ENCODE measurements at regions not wholly inside any gene's neighbourhood (a gene's known extent, or its start where the extent isn't known, plus 50 kb on each side); places are given as distances from the start of the nearest gene placed in this dataset.

- Histone ChIP-seq H4K91ac (ENCODE audit: insufficient read depth, low read depth, low read length) (no peak overlapping the region), H3K14ac (replicated peaks; ENCODE audit: low read depth, low read length) (no peak overlapping the region), H2AK9ac (replicated peaks; ENCODE audit: low read depth, low read length, poor library complexity) (no peak overlapping the region), H2BK15ac (ENCODE audit: low read depth, low read length) (no peak overlapping the region), H3K36me3 (ENCODE audit: control insufficient read depth, insufficient read depth, low read length) (no peaks in the 10 kb centered on the region), H3K4me2 (ENCODE audit: low read depth, low read length) (no peak overlapping the region), H3K4me3 (ENCODE audit: insufficient read depth, low read depth, low read length) (no peak overlapping the region), H4K5ac (ENCODE audit: low read depth, low read length) (no peak overlapping the region), H3K9me3 (ENCODE audit: control insufficient read depth, insufficient read depth, low read length) (no peaks in the 10 kb centered on the region), H2AFZ (replicated peaks; ENCODE audit: low read length, poor library complexity) (no peak overlapping the region), H3K18ac (ENCODE audit: low read depth, low read length) (no peak overlapping the region), H2AK5ac (ENCODE audit: low read depth, low read length) (no peak overlapping the region), H3K27ac (ENCODE audit: insufficient read depth, low read length) (no peak overlapping the region), H3K79me1 (ENCODE audit: low read depth in 1 of 2, low read length in 2 of 2) (no peaks in the 10 kb centered on the region), H3K9ac (ENCODE audit: low read depth, low read length) (no peak overlapping the region), H3K4ac (ENCODE audit: low read depth, low read length) (no peak overlapping the region), H2BK20ac (ENCODE audit: low read depth, low read length) (no peak overlapping the region), H3K27me3 (ENCODE audit: control insufficient read depth, insufficient read depth, low read length) (no peaks in the 10 kb centered on the region), H2BK5ac (ENCODE audit: low read depth, low read length, poor library complexity, severe bottlenecking) (no peak overlapping the region), H3K56ac (ENCODE audit: extremely low read depth, insufficient read depth, low read length) (no peak overlapping the region), H2BK120ac (ENCODE audit: low read depth, low read length) (no peak overlapping the region), H3K23ac (ENCODE audit: low read depth, low read length) (no peak overlapping the region), H4K20me1 (ENCODE audit: insufficient read depth, low read length) (no peaks in the 10 kb centered on the region), H3K9me1 (ENCODE audit: insufficient read depth, low read length) (no peaks in the 10 kb centered on the region), H3K4me1 (ENCODE audit: control insufficient read depth, insufficient read depth, low read length) (no peaks in the 10 kb centered on the region), H4K8ac (ENCODE audit: low read depth in 2 of 2, low read length in 2 of 2) (no peak overlapping the region)
- no CpG with 5 or more reads among the region's 4 CpGs for WGBS, 2 experiments (ENCODE audit: extremely low coverage in 2 of 2, insufficient read length in 1 of 2)
- ATAC-seq (ENCODE audit: low read depth) (no peak), DNase-seq (no peak)
- no TSS peak for BruUV-seq (replicated peaks)
- in situ Hi-C loops (cut with MboI; ENCODE audit: low sequenced_read_pairs), result no loop called here
- TF ChIP-seq RFX5 (IDR thresholded peaks at IDR 0.05; ENCODE audit: low read depth, low read length), result no peak
- TF ChIP-seq MAFK (IDR thresholded peaks at IDR 0.05; ENCODE audit: low read depth, low read length), result no peak
- TF ChIP-seq USF2 (IDR thresholded peaks at IDR 0.05; ENCODE audit: low read depth, low read length), result no peak
- no peak for TF ChIP-seq MAZ (IDR thresholded peaks at IDR 0.05; ENCODE audit: borderline replicate concordance, low read depth, low read length)
- TF ChIP-seq NFE2L2 (IDR thresholded peaks at IDR 0.05; ENCODE audit: low read depth, low read length), result no peak
- TF ChIP-seq, protein P1, sequence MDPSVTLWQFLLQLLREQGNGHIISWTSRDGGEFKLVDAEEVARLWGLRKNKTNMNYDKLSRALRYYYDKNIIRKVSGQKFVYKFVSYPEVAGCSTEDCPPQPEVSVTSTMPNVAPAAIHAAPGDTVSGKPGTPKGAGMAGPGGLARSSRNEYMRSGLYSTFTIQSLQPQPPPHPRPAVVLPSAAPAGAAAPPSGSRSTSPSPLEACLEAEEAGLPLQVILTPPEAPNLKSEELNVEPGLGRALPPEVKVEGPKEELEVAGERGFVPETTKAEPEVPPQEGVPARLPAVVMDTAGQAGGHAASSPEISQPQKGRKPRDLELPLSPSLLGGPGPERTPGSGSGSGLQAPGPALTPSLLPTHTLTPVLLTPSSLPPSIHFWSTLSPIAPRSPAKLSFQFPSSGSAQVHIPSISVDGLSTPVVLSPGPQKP (IDR thresholded peaks at IDR 0.05; ENCODE audit: borderline replicate concordance, low read depth, low read length), result no peak
- TF ChIP-seq CEBPB (IDR thresholded peaks at IDR 0.05; ENCODE audit: low read depth, low read length), result no peak
- no peak for TF ChIP-seq CHD1 (IDR thresholded peaks at IDR 0.05; ENCODE audit: low read depth, low read length)
- TF ChIP-seq POLR2A (IDR thresholded peaks at IDR 0.05; ENCODE audit: low read depth, low read length), result no peak
- TF ChIP-seq BHLHE40 (IDR thresholded peaks at IDR 0.05; ENCODE audit: low read depth, low read length), result no peak
- no peak for TF ChIP-seq CTCF (conservative IDR thresholded peaks at IDR 0.05; ENCODE audit: low read depth, low read length)
- no peak for TF ChIP-seq SMC3 (IDR thresholded peaks at IDR 0.05; ENCODE audit: low read depth, low read length)
- no peak for TF ChIP-seq FOS (IDR thresholded peaks at IDR 0.05; ENCODE audit: low read depth, low read length)
- no peak for TF ChIP-seq MXI1 (IDR thresholded peaks at IDR 0.05; ENCODE audit: borderline replicate concordance, low read depth, low read length)
- no peak for TF ChIP-seq RCOR1 (IDR thresholded peaks at IDR 0.05; ENCODE audit: insufficient replicate concordance, low read length)
- TF ChIP-seq RAD21 (IDR thresholded peaks at IDR 0.05; ENCODE audit: low read length), result no peak
- POLR2A ChIA-PET (ENCODE audit: unreplicated experiment), result no interaction called here
- dilution Hi-C loops (cut with HindIII; ENCODE audit: low sequenced_read_pairs, unreplicated experiment), result no loop called here
- intact Hi-C loops (cut with micrococcal nuclease), result no loop called here
- CTCF ChIA-PET, result interaction anchor here (0.6 kb wide), 1 partner anchor 232 kb away, joined by 4 read pairs; no protein-coding TSS in a partner anchor
Observed at GRCh38 chr6:147904416-147904815, 395.9 kb downstream of the SAMD5 start.

Measured in IMR-90 (cell line).